ENCODE measurements at regions not wholly inside any gene's neighbourhood (a gene's known extent, or its start where the extent isn't known, plus 50 kb on each side); places are given as distances from the start of the nearest gene placed in this dataset.

- no peaks in the 10 kb centered on the region for H3K27me3 ChIP-seq (ENCODE audit: control insufficient read depth, insufficient read depth, low read length)
- no peaks in the 10 kb centered on the region for H3K9me3 ChIP-seq (ENCODE audit: control insufficient read depth, insufficient read depth, low read length)
These were observed 51.0 kb upstream of the CHCHD3 start for GRCh38 chr7:133132906-133133305.

GRCh38 chr7:133134810-133135209, 52.9 kb upstream of the CHCHD3 start:
- no peak for DNase-seq (ENCODE audit: low read depth in 4 of 6, low spot score in 6 of 6)
- Histone ChIP-seq H3K9me3 (ENCODE audit: control insufficient read depth, insufficient read depth, low read length) (no peaks in the 10 kb centered on the region), H3K36me3 (ENCODE audit: control insufficient read depth, insufficient read depth, low read length) (no peaks in the 10 kb centered on the region), H3K4me3 (ENCODE audit: low read depth, low read length) (no peak overlapping the region), H3K27me3 (ENCODE audit: control insufficient read depth, insufficient read depth, low read length) (no peaks in the 10 kb centered on the region), H3K27ac (ENCODE audit: low read depth, low read length) (no peak overlapping the region), H3K4me1 (ENCODE audit: control insufficient read depth, insufficient read depth, low read length) (no peaks in the 10 kb centered on the region)

More at GRCh38 chr7:133132906-133133305, 51.0 kb upstream of the CHCHD3 start:
- H3K36me3 ChIP-seq (ENCODE audit: control insufficient read depth, insufficient read depth, low read length) = no peaks in the 10 kb centered on the region
- no peak overlapping the region for H3K27ac ChIP-seq (ENCODE audit: low read depth, low read length)
- H3K4me1 ChIP-seq (ENCODE audit: control insufficient read depth, insufficient read depth, low read length) = no peaks in the 10 kb centered on the region
- H3K4me3 ChIP-seq (ENCODE audit: low read depth, low read length) = no peak overlapping the region
- DNase-seq (ENCODE audit: low read depth in 4 of 6, low spot score in 6 of 6) = no peak
- no CpG with 5 or more reads among the region's 4 CpGs for WGBS (ENCODE audit: insufficient coverage)

DNA sequence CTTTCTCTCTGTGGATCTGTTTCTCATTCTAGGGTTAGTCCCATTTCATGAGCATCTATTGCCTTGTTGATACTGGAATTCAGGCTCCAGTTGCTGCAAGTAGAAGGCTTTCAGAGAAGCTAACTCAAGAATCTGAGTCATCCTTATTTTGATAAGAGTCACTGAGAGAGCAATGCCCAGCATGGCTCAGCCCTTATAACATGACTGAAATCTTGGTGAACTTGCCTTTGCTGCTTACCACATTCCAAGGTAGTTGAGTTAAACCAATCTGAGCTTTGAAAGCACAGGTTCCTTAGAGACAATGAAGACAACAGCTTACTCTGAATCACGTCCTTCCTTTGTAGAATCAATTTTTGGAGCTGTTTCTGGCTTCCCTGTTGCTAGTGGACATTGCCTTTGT, 53.6 kb upstream of the CHCHD3 start:
- H3K4me3 ChIP-seq (ENCODE audit: low read depth, low read length) = no peak overlapping the region
- no peak for DNase-seq (ENCODE audit: low read depth in 4 of 6, low spot score in 6 of 6)
- no peaks in the 10 kb centered on the region for H3K4me1 ChIP-seq (ENCODE audit: control insufficient read depth, insufficient read depth, low read length)
- no peaks in the 10 kb centered on the region for H3K9me3 ChIP-seq (ENCODE audit: control insufficient read depth, insufficient read depth, low read length)
- WGBS (ENCODE audit: insufficient coverage) = 80% methylated on average over 1 of the region's 1 CpG
- H3K27me3 ChIP-seq (ENCODE audit: control insufficient read depth, insufficient read depth, low read length) = no peaks in the 10 kb centered on the region
- H3K27ac ChIP-seq (ENCODE audit: low read depth, low read length) = no peak overlapping the region
- H3K36me3 ChIP-seq (ENCODE audit: control insufficient read depth, insufficient read depth, low read length) = no peaks in the 10 kb centered on the region

- Histone ChIP-seq H3K4me3 (ENCODE audit: low read depth, low read length) (no peak overlapping the region), H3K27me3 (ENCODE audit: control insufficient read depth, insufficient read depth, low read length) (no peaks in the 10 kb centered on the region), H3K27ac (ENCODE audit: low read depth, low read length) (no peak overlapping the region), H3K9me3 (ENCODE audit: control insufficient read depth, insufficient read depth, low read length) (no peaks in the 10 kb centered on the region), H3K4me1 (ENCODE audit: control insufficient read depth, insufficient read depth, low read length) (no peaks in the 10 kb centered on the region), H3K36me3 (ENCODE audit: control insufficient read depth, insufficient read depth, low read length) (no peaks in the 10 kb centered on the region)
- 82% methylated on average over 3 of the region's 4 CpGs for WGBS (ENCODE audit: insufficient coverage)
- peak in 1 of 6 donors; percentile 13 for DNase-seq (ENCODE audit: low read depth in 4 of 6, low spot score in 6 of 6)
These were observed 57.5 kb upstream of the CHCHD3 start for GRCh38 chr7:133139350-133139749.

DNA sequence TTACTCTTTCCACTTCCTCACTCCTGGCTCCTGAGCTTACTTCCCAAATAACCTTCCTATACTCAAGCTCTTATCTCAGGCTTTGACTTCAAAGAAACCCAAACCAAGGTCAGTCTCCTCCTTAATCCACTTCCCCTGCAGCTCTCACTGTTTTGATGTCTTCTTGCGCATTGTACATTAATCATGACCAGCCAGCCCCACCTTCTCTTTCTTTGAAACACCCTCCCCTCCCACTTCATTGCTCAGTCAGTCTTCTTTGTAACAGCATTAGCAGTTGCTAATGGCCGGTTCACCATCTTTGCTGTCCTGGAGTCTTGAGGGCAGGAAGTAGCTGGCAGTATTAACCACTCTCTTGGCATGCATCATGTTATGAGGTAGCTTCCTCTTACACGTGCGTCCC, 57.9 kb upstream of the CHCHD3 start:
- WGBS (ENCODE audit: insufficient coverage) = 59% methylated on average over 2 of the region's 4 CpGs

GRCh38 chr7:133140994-133141595, 59.2 kb upstream of the CHCHD3 start:
- no peak overlapping the region for H3K4me3 ChIP-seq (ENCODE audit: low read depth, low read length)
- no peaks in the 10 kb centered on the region for H3K36me3 ChIP-seq (ENCODE audit: control insufficient read depth, insufficient read depth, low read length)
- no peaks in the 10 kb centered on the region for H3K27me3 ChIP-seq (ENCODE audit: control insufficient read depth, insufficient read depth, low read length)
- H3K9me3 ChIP-seq (ENCODE audit: control insufficient read depth, insufficient read depth, low read length) = no peaks in the 10 kb centered on the region
- DNase-seq (ENCODE audit: low read depth in 4 of 6, low spot score in 6 of 6) = no peak
- H3K27ac ChIP-seq (ENCODE audit: low read depth, low read length) = no peak overlapping the region
- H3K4me1 ChIP-seq (ENCODE audit: control insufficient read depth, insufficient read depth, low read length) = no peaks in the 10 kb centered on the region
- 95% methylated on average over 4 of the region's 8 CpGs for WGBS (ENCODE audit: insufficient coverage)

More for the DNA sequence above, 57.9 kb upstream of the CHCHD3 start:
- Histone ChIP-seq H3K27ac (ENCODE audit: low read depth, low read length) (no peak overlapping the region), H3K4me1 (ENCODE audit: control insufficient read depth, insufficient read depth, low read length) (no peaks in the 10 kb centered on the region), H3K27me3 (ENCODE audit: control insufficient read depth, insufficient read depth, low read length) (no peaks in the 10 kb centered on the region), H3K9me3 (ENCODE audit: control insufficient read depth, insufficient read depth, low read length) (no peaks in the 10 kb centered on the region), H3K4me3 (ENCODE audit: low read depth, low read length) (no peak overlapping the region), H3K36me3 (ENCODE audit: control insufficient read depth, insufficient read depth, low read length) (no peaks in the 10 kb centered on the region)
- DNase-seq (ENCODE audit: low read depth in 4 of 6, low spot score in 6 of 6) = no peak

GRCh38 chr7:133150760-133151159, 68.9 kb upstream of the CHCHD3 start:
- Histone ChIP-seq H3K9me3 (ENCODE audit: control insufficient read depth, insufficient read depth, low read length) (no peaks in the 10 kb centered on the region), H3K27ac (ENCODE audit: low read depth, low read length) (no peak overlapping the region), H3K36me3 (ENCODE audit: control insufficient read depth, insufficient read depth, low read length) (no peaks in the 10 kb centered on the region), H3K4me1 (ENCODE audit: control insufficient read depth, insufficient read depth, low read length) (no peaks in the 10 kb centered on the region), H3K4me3 (ENCODE audit: low read depth, low read length) (no peak overlapping the region), H3K27me3 (ENCODE audit: control insufficient read depth, insufficient read depth, low read length) (no peaks in the 10 kb centered on the region)
- DNase-seq (ENCODE audit: low read depth in 4 of 6, low spot score in 6 of 6) = no peak
- 90% methylated on average over 2 of the region's 3 CpGs for WGBS (ENCODE audit: insufficient coverage)

DNA sequence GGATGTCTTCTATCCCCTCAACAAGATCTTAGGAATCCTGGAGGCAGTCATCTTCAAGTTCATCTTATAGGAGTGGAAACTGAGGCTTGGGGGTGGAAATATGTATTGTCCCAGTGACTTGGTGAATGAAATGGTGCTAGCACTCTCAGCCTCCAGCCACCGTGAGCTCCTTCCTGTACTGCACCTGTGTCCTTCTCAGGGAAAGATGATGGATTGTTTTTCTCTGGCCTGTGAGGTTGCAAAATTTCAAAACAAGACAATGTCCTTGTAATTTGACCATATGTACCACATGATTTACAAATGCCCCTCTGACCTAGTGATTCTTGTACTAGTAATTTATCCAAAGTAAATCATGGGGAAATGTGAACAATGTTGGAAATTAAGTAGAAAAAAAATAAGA, 71.0 kb upstream of the CHCHD3 start:
- DNase-seq (ENCODE audit: low read depth in 4 of 6, low spot score in 6 of 6) = no peak
- Histone ChIP-seq H3K9me3 (ENCODE audit: control insufficient read depth, insufficient read depth, low read length) (no peaks in the 10 kb centered on the region), H3K4me3 (ENCODE audit: low read depth, low read length) (no peak overlapping the region), H3K36me3 (ENCODE audit: control insufficient read depth, insufficient read depth, low read length) (no peaks in the 10 kb centered on the region), H3K4me1 (ENCODE audit: control insufficient read depth, insufficient read depth, low read length) (no peaks in the 10 kb centered on the region), H3K27ac (ENCODE audit: low read depth, low read length) (no peak overlapping the region), H3K27me3 (ENCODE audit: control insufficient read depth, insufficient read depth, low read length) (no peaks in the 10 kb centered on the region)
- no CpG with 5 or more reads among the region's 1 CpG for whole genome bisulfite sequencing (ENCODE audit: insufficient coverage)

DNA sequence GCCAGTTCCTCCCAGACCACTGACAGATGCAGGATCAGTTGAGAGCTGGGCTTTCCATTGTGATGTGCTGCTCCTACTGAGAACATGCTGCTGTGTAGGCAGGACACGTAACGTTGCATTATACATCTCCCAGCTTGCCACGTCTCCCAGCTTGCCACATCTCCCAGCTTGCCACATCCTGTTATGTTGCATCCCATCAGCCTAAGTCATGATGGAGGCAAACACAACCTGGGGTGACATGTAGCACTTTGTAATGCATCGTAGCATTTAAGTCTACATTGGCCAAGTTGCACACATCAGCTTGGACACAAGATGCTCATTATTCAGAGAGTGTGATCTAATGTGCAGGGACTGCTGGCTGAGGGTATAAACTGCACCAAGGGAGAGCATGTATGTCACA, 73.3 kb upstream of the CHCHD3 start:
- H3K36me3 ChIP-seq (ENCODE audit: control insufficient read depth, insufficient read depth, low read length) = no peaks in the 10 kb centered on the region
- DNase-seq (ENCODE audit: low read depth in 4 of 6, low spot score in 6 of 6) = no peak
- no peak overlapping the region for H3K27ac ChIP-seq (ENCODE audit: low read depth, low read length)
- no peaks in the 10 kb centered on the region for H3K9me3 ChIP-seq (ENCODE audit: control insufficient read depth, insufficient read depth, low read length)
- no peaks in the 10 kb centered on the region for H3K4me1 ChIP-seq (ENCODE audit: control insufficient read depth, insufficient read depth, low read length)
- H3K27me3 ChIP-seq (ENCODE audit: control insufficient read depth, insufficient read depth, low read length) = no peaks in the 10 kb centered on the region
- H3K4me3 ChIP-seq (ENCODE audit: low read depth, low read length) = no peak overlapping the region
- 86% methylated on average over 4 of the region's 4 CpGs for WGBS (ENCODE audit: insufficient coverage)

DNA sequence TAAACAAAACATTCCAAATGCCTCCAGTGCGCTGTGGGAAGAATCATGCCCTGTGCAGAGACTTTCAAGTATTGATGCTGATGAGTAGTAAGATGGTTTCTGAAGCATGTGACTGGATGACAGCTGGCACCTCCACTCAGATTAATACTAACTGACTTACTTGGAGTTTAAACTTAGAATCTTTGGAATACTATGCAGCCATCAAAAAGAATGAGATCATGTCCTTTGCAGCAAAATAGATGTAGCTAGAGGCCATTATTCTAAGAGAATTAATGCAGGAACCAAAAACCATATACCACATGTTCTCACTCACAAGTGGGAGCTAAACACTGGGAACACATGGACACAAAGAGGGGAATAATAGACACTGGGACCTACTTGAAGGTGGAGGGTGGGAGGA, 73.8 kb upstream of the CHCHD3 start:
- Histone ChIP-seq H3K4me3 (ENCODE audit: low read depth, low read length) (no peak overlapping the region), H3K9me3 (ENCODE audit: control insufficient read depth, insufficient read depth, low read length) (no peaks in the 10 kb centered on the region), H3K27me3 (ENCODE audit: control insufficient read depth, insufficient read depth, low read length) (no peaks in the 10 kb centered on the region), H3K36me3 (ENCODE audit: control insufficient read depth, insufficient read depth, low read length) (no peaks in the 10 kb centered on the region), H3K27ac (ENCODE audit: low read depth, low read length) (no peak overlapping the region), H3K4me1 (ENCODE audit: control insufficient read depth, insufficient read depth, low read length) (no peaks in the 10 kb centered on the region)
- no peak for DNase-seq (ENCODE audit: low read depth in 4 of 6, low spot score in 6 of 6)
- no CpG with 5 or more reads among the region's 1 CpG for WGBS (ENCODE audit: insufficient coverage)

Data from spinal cord (tissue), 9 donors.